DOHH2 (cell line): ENCODE measurements at regions not wholly inside any gene's neighbourhood (a gene's known extent, or its start where the extent isn't known, plus 50 kb on each side); places are given as distances from the start of the nearest gene placed in this dataset.

Experiments used
- H3F3A ChIP-seq: fragments of 200-600 bp; sonication (generic), shearing (Covaris generic); 2 replicates; pipeline ENCODE4 v1.6.0; 2016; ENCODE audit warnings: antibody characterized with exemption, mild to moderate bottlenecking; ENCODE audit not compliant: control insufficient read depth, insufficient read depth
- H3K27ac ChIP-seq: fragments of 200-600 bp; sonication (generic); 2 replicates; pipeline ENCODE4 v1.5.1; 2014; ENCODE audit warnings: low read depth, mild to moderate bottlenecking, low read length, moderate library complexity
- H3K27me3 ChIP-seq: fragments of 200-600 bp; sonication (generic); 2 replicates; pipeline ENCODE4 v1.6.1; 2014; ENCODE audit warnings: mild to moderate bottlenecking, low read length, mixed read lengths; ENCODE audit not compliant: control insufficient read depth
- H3K36me3 ChIP-seq: fragments of 200-600 bp; sonication (generic); 2 replicates; pipeline ENCODE4 v1.6.1; 2014; ENCODE audit warnings: mild to moderate bottlenecking, low read length, moderate library complexity, mixed read lengths; ENCODE audit not compliant: control insufficient read depth
- H3K4me1 ChIP-seq: fragments of 200-600 bp; sonication (generic); 2 replicates; pipeline ENCODE4 v1.6.1; 2014; ENCODE audit warnings: mild to moderate bottlenecking, low read length, mixed read lengths; ENCODE audit not compliant: control insufficient read depth
- H3K4me2 ChIP-seq: fragments of 200-600 bp; sonication (generic); 2 replicates; pipeline ENCODE4 v1.6.0; 2014; ENCODE audit warnings: mild to moderate bottlenecking, low read length, moderate library complexity
- H3K4me3 ChIP-seq: fragments of 200-600 bp; sonication (generic); 2 replicates; pipeline ENCODE4 v1.5.1; 2014; ENCODE audit warnings: mild to moderate bottlenecking, low read length, mixed read lengths
- H3K79me2 ChIP-seq: fragments of 200-600 bp; sonication (generic); 2 replicates; pipeline ENCODE4 v1.6.1; 2014; ENCODE audit warnings: mild to moderate bottlenecking, low read length, mixed read lengths; ENCODE audit not compliant: control insufficient read depth
- H3K9me2 ChIP-seq: fragments of 200-600 bp; sonication (generic); replicated peaks from 2 replicates; pipeline ENCODE4 v1.6.1; 2014; ENCODE audit warnings: mild to moderate bottlenecking, low read length, mixed read lengths; ENCODE audit not compliant: control insufficient read depth
- H3K9me3 ChIP-seq: fragments of 200-600 bp; sonication (generic); 2 replicates; pipeline ENCODE4 v1.6.1; 2014; ENCODE audit warnings: antibody characterized with exemption, low read length, mixed read lengths; ENCODE audit not compliant: control insufficient read depth, insufficient read depth
- H4K20me1 ChIP-seq: fragments of 200-600 bp; sonication (generic); 2 replicates; pipeline ENCODE4 v1.6.0; 2014; ENCODE audit warnings: low read depth, mild to moderate bottlenecking, antibody characterized with exemption, low read length, moderate library complexity; ENCODE audit not compliant: control insufficient read depth, insufficient read depth
- CTCF ChIP-seq: fragments of 200-600 bp; sonication (generic); IDR thresholded peaks from one replicate; pipeline ENCODE4 v1.5.1; 2014; ENCODE audit warnings: antibody characterized with exemption, mild to moderate bottlenecking, low read depth, low read length; ENCODE audit not compliant: poor library complexity, severe bottlenecking
- EZH2phosphoT487 ChIP-seq: fragments of 200-600 bp; sonication (generic); IDR thresholded peaks from 2 replicates; pipeline ENCODE4 v1.6.1; 2017; ENCODE audit warnings: borderline replicate concordance, mild to moderate bottlenecking, antibody characterized with exemption, low read length, moderate library complexity, mixed read lengths

GRCh38 chr14:30267141-30267540 lies 291.8 kb upstream of the G2E3 start:
- H3K36me3 ChIP-seq: no peaks in the 10 kb centered on the region
- no peaks in the 10 kb centered on the region for H3K9me2 ChIP-seq
- no peaks in the 10 kb centered on the region for H3K79me2 ChIP-seq
- H3K27me3 ChIP-seq: no peaks in the 10 kb centered on the region
- H3K4me1 ChIP-seq: no peaks in the 10 kb centered on the region
- no peaks in the 10 kb centered on the region for H3F3A ChIP-seq
- H3K9me3 ChIP-seq: no peaks in the 10 kb centered on the region
- TF ChIP-seq EZH2phosphoT487 (no peak), CTCF (no peak)
- H4K20me1 ChIP-seq: no peaks in the 10 kb centered on the region
- no peak overlapping the region for H3K4me3 ChIP-seq
- no peak overlapping the region for H3K27ac ChIP-seq
- H3K4me2 ChIP-seq: no peak overlapping the region

DNA sequence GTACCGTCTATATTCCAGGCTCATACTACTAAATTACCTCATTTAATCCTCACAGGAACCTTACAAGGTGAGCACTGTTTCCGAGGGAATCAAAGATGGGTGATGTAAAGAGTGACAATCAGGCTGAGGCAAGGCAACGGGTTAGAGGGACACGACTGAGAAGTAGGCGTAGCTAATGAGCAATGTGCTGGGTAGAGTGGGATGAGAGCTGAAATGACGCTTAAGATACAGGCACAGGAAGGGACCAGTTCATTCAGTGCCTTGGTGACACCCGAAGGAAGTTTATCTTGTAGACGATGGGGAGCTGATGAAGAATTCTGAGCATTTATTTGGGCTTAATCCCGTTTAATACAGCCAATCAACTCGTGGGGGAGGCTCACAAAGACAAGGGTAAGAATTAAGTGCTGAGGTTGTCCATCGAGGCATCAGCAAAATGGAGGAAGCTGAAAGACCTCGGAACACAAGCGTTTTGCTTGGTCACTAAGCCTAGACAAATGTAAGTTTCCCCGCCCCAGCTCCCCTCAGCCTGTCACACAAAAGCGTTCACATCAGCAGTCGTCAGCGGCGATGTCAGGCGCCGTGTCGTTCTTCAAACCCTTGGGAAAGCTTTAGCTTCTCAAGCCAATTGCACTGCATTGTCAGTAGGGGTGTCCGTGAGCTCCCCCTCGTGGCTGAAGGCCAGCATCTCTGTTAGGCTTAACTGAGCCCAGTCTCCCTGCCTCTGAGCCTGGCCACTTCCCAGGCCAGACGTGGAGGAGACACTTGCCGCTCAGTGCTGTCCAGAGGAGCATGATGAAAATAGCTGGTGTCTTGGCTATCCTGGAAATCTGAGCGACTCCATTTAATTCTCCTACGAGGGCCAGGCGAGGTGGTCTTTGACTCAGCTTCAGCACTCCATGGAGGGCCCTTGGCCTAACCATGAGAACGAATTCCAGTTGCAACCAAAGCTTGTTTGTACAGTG lies 288.5 kb upstream of the G2E3 start:
- Histone ChIP-seq H3K9me2 (no peaks in the 10 kb centered on the region), H4K20me1 (no peaks in the 10 kb centered on the region), H3K4me3 (no peak overlapping the region), H3K4me2 (no peak overlapping the region), H3K27ac (no peak overlapping the region), H3K79me2 (no peaks in the 10 kb centered on the region), H3F3A (no peaks in the 10 kb centered on the region), H3K4me1 (no peaks in the 10 kb centered on the region), H3K36me3 (no peaks in the 10 kb centered on the region), H3K9me3 (no peaks in the 10 kb centered on the region), H3K27me3 (no peaks in the 10 kb centered on the region)
- TF ChIP-seq EZH2phosphoT487 (no peak), CTCF (peak; percentile 89)

DNA sequence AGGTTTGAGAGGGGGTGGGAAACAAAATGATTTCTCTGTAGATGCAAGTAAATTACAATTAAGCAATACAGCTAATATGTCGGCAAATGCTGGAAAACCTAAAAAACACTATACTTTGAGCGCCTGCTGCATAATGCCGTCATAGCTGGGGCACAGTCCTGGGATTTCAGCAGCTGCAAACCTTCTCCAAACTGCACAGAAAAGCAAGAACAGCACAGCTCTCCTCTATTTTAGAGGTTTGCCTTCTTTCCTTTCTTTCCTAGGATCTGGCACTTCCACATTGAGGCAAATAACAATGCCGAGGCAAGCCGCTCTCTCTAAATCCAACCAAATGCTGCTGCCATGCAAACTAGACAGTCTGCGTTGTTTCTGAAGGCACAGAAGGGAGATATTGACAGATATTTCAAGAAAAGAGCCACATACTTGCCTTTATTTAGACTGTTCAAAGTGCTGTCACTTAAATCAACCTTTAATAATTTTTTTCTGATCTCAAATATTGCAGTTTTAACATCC lies 287.1 kb upstream of the G2E3 start:
- no peak overlapping the region for H3K4me2 ChIP-seq
- no peaks in the 10 kb centered on the region for H3K36me3 ChIP-seq
- no peaks in the 10 kb centered on the region for H3K27me3 ChIP-seq
- no peaks in the 10 kb centered on the region for H4K20me1 ChIP-seq
- H3K79me2 ChIP-seq: no peaks in the 10 kb centered on the region
- H3K9me2 ChIP-seq: no peaks in the 10 kb centered on the region
- no peak for TF ChIP-seq EZH2phosphoT487
- no peak for TF ChIP-seq CTCF
- no peak overlapping the region for H3K4me3 ChIP-seq
- no peaks in the 10 kb centered on the region for H3K4me1 ChIP-seq
- no peak overlapping the region for H3K27ac ChIP-seq
- no peaks in the 10 kb centered on the region for H3F3A ChIP-seq
- H3K9me3 ChIP-seq: no peaks in the 10 kb centered on the region
